SK-N-DZ (cell line): ENCODE measurements at regions not wholly inside any gene's neighbourhood (a gene's known extent, or its start where the extent isn't known, plus 50 kb on each side); places are given as distances from the start of the nearest gene placed in this dataset.
A peak's percentile ranks its signal among the peaks of the same experiment; 100 is the strongest.
"Not testable (repeated sequence)": the region's sequence is repeated elsewhere in the genome, so short reads cannot be mapped to it uniquely, and the experiment has no call there.

Source experiments
- DNase-seq: peaks from one replicate; pipeline ENCODE4 v3.0.0-alpha.2; 2015; ENCODE audit warnings: low spot score

- DNase-seq, result no peak
These were observed 106.9 kb downstream of the PRL start for GRCh38 chr6:22189946-22190345.

GRCh38 chr6:22194188-22194921 lies 102.5 kb downstream of the PRL start:
- DNase-seq, result no peak

- no peak for DNase-seq
These were observed 97.1 kb downstream of the PRL start for GRCh38 chr6:22199771-22200170.

GRCh38 chr6:22204153-22204552 lies 92.7 kb downstream of the PRL start:
- no peak for DNase-seq

GRCh38 chr6:22205266-22205665 lies 91.6 kb downstream of the PRL start:
- no peak for DNase-seq

GRCh38 chr6:22206106-22206505 lies 90.7 kb downstream of the PRL start:
- no peak for DNase-seq

- no peak for DNase-seq
These were observed 88.8 kb downstream of the PRL start for GRCh38 chr6:22208026-22208425.

GRCh38 chr6:22214314-22214713 lies 82.5 kb downstream of the PRL start:
- DNase-seq, result peak; percentile 32

GRCh38 chr6:22215474-22215873 lies 81.4 kb downstream of the PRL start:
- not testable (repeated sequence) for DNase-seq

- DNase-seq, result peak; percentile 61
These were observed 78.4 kb downstream of the PRL start for GRCh38 chr6:22218410-22218809.

GRCh38 chr6:22219925-22220324 lies 76.9 kb downstream of the PRL start:
- DNase-seq, result no peak

GRCh38 chr6:22221211-22221610 lies 75.6 kb downstream of the PRL start:
- no peak for DNase-seq

GRCh38 chr6:22221630-22222029 lies 75.2 kb downstream of the PRL start:
- no peak for DNase-seq

GRCh38 chr6:22222469-22222868 lies 74.4 kb downstream of the PRL start:
- DNase-seq, result no peak

GRCh38 chr6:22227824-22228610 lies 68.8 kb downstream of the PRL start:
- DNase-seq, result no peak

- DNase-seq, result no peak
These were observed 65.8 kb downstream of the PRL start for GRCh38 chr6:22231050-22231449.

- DNase-seq, result no peak
These were observed 65.2 kb downstream of the PRL start for GRCh38 chr6:22231616-22232015.

- no peak for DNase-seq
These were observed 60.0 kb downstream of the PRL start for GRCh38 chr6:22236626-22237414.
